NCI-H1694 (cell line): ENCODE measurements at regions not wholly inside any gene's neighbourhood (a gene's known extent, or its start where the extent isn't known, plus 50 kb on each side); places are given as distances from the start of the nearest gene placed in this dataset.

Experiments
- DNase-seq: peaks from one replicate; lab custom pipeline; 2025; lab: John Stamatoyannopoulos, UW

- DNase-seq, result peak; percentile 46
These were observed 270.2 kb upstream of the RAB6C start for GRCh38 chr2:129709001-129709955.

GRCh38 chr2:129709956-129710598, 269.4 kb upstream of the RAB6C start:
- DNase-seq, result no peak

DNA sequence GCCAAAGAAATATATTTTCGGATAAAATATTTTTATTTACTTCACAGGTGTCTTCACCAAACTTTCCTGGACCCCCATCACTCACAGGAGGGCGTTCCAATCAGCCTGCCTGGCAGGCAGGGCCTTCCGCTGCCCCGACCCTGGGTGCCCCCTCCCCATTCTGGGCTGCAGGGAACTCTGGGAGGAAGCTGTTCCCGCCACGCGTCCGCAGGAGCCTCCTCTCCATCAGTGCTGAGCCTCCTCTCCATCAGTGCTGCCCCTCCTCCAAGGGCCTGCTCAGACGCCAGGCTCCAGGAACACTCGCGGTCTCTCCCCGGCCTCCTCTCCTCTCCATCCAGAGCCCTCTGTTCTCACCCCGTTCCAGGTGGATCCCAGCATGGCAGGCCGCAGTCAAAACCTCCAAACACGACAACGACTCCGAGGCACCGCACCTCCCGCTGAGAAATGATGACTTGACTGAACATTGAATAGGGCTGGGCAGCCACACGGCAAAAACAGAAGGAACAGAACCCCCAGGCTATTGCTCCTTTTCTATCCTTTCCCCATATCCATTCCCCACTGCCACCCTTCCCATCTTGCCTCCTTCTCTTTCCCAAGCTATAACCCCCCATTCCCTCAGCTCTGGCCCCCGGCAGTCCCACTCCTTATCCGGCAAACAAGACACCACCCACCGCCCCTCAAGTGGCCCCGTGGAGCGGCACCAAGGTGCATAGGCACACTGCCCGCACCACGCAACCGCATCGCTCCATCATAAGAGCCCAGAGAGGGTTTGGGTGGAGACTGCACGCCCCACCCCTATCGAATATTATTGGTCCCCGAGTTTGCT, 268.6 kb upstream of the RAB6C start:
- DNase-seq, result no peak

DNA sequence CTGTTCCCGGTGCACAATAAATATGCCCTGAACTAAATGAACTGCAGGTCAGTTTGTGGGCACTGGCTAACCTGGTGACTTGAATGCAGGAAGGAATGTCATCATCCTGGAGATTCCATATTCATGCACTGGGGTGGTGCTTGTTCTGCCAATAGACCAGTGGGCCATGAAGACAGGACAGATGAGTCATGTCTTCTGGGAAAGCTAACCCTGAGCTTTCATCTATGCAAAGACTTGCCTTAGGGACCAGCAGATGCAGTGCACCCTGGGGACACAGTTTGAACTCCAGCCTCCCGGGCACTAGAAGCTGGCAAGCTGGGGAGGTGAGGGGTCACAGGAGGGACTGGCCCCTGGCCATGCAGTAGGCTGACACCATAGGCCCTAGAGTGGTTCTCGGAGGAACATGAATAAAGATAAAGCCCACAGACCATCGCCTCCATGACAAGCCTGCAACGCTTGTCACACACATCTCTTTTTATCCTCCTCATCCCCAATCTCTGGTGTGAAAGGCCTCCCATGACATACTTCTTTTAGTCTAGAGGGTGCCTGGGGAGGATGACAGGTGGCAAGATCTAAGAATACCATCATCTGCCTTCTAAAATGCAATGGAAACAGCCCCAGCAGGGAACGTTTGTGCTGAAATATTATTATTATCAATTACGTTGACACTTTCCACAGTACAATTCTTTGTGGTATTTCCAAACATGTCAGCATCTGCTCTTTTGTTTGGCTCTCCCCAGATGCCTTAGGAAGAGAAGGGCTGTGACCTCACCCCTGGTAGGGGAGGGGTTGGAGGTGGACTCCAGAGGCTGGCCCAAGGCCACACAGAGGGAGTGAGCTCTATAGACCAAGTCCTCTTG, 267.4 kb upstream of the RAB6C start:
- no peak for DNase-seq

GRCh38 chr2:129712676-129712985, 266.8 kb upstream of the RAB6C start:
- DNase-seq, result no peak

DNA sequence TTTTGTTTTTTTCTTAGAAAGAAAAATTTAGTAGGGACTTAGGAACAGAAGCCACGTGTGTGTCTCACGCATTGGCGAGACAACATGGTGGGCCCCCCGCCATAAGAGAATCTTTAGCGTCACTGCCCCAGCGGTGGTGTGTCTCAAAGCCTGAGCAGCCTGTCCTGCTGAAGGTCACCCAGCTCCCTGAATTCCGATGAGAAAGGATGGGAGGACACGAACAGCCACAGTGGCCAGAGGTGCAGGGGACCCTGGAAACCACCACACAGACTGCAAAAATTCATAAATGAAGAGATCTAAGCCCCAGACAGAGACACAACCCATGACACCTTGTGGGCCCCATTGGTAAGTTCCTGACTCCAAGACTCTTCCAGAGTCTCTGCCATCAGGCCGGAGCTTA, 266.1 kb upstream of the RAB6C start:
- no peak for DNase-seq

DNA sequence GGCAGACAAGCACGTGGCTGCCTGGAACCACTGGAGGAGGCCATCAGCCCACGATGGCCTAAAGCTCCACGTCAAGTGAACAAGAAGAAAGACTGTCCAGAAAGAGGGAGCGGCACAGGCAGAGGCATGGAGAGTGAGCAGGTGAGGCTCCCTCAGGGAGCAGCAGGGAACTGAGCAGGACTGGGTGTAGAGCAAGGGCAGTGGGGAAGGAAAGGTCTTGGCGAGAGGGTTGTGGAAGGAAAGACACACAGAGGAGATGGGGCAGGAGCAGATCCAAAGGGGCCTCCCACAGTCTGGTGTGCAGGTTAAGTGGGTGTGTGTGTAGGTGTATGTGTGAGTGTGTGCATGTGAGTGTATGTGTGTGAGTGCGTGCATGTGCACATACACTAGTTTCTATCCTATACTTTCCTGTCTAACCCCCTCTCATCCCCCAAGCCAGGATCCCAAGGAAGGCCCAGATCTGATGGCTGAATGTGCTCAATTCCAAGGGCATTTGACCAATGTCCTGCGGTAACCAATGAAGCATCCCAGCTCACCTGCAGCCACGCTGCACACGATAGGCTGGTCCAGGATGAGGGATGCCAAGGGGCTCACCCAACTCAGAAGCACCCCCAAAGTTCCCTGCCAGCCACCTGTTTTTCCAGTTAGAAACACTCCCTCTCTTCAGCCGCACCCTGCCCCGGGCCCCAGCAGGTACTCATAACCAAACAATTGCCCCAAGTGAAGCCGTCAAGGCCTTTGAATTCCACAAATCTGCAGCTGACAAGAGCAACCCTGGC, 262.5 kb upstream of the RAB6C start:
- no peak for DNase-seq

GRCh38 chr2:129717560-129718130, 261.8 kb upstream of the RAB6C start:
- no peak for DNase-seq

GRCh38 chr2:129719335-129719734, 260.1 kb upstream of the RAB6C start:
- no peak for DNase-seq

DNA sequence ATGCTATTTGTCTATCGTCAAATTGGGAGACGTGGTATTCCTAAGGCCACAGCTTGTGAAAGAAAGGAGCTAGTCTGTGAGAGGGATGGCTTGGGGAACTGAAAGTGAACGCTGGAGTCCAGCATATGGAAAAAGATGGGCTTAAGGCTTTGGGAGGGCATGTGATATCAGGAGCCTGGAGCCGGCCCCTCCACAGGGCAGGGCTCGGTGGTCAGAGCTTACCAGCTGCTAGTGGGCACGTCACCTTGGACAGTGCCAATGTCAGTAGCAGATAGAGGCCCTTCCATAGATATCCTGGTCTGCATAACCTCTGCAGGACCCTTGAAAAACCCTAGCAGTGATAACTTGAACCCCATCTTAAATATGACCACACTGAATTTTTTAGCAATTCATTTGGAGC, 259.1 kb upstream of the RAB6C start:
- no peak for DNase-seq

- DNase-seq, result no peak
These were observed 258.7 kb upstream of the RAB6C start for GRCh38 chr2:129720761-129721160.

DNA sequence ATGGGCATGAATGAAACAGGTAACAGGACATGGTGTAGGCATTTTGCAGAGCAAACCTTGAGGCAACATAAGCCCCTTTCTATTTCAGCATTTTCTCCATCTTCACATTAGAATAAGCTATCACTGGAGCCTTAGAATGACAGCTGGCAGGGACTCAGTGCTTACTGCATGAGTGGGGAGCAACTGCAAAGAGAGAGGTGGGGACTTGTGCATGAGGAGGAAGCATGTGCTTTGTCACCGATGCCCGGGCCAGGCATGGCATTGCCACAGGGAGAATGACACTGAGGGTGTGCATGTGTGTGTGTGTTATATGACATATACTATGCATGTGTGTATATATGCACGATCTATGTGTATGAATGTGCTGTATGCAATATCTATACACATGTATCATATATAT, 258.2 kb upstream of the RAB6C start:
- DNase-seq, result no peak

DNA sequence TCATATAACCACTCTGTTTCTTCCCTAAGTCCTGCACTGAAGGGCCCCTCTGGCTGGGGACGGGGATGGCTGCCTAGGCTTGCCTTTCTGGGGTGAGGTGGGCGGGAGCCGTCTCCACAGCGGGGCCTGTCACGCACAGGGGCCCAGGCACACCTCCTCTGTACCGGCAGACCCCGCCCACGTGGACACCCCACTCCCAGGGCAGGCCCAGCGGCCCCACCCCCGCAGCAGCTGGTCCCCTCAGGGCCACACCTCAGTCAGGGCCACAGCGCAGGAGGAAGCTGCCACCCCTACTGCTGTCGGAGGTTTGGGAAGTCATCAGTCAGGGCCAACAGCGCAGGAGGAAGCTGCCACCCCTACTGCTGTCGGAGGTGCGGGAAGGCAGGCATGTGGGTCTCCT, 257.6 kb upstream of the RAB6C start:
- DNase-seq, result no peak

- no peak for DNase-seq
These were observed 257.0 kb upstream of the RAB6C start for GRCh38 chr2:129722306-129723019.

- DNase-seq, result no peak
These were observed 256.0 kb upstream of the RAB6C start for GRCh38 chr2:129723277-129724020.

DNA sequence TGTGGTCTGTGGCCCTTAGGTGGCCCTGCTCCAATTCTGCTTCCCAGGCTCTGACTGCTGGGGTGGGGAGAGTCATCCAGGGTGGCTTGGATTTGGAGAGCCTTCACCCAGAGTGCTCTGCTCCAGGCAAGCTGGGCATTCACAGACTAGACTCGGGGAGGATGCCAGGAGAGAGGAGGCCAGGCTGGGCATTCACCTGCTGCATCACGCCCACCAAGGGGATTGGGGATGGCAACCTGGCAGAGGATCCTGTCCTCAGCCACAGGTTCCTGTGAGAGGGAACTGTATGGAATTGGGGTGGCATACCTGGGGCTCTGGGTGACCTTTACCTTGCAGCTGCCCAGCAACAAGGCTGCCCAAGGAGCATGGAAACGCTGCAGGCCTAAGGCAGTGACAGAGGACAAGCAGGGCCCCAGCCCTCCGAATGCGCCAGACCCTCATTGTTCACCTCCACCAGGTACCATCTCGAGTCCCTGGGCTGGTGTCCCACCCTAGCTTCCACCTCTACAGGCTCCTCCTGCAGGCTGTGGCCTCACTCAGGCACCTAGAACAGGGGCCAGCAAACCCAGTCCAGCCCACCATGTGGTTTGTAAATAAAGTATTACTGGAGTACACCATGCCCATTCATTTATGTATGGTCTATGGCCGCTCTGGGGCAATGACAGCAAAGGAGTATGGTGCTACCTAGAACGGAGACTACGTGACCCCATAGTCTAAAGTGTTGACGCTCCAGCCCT, 255.3 kb upstream of the RAB6C start:
- DNase-seq, result no peak

- DNase-seq, result no peak
These were observed 253.2 kb upstream of the RAB6C start for GRCh38 chr2:129726216-129726615.

GRCh38 chr2:129727286-129727685, 252.2 kb upstream of the RAB6C start:
- DNase-seq, result no peak
